GM12878 (cell line): ENCODE measurements at regions not wholly inside any gene's neighbourhood (a gene's known extent, or its start where the extent isn't known, plus 50 kb on each side); places are given as distances from the start of the nearest gene placed in this dataset.

ENCODE experiments used
- ATAC-seq: fragments of 200-7000 bp; cut with Tn5 transposase; 3 replicates; pipeline ENCODE4 v1.9.1; 2020; ENCODE audit warnings: mild to moderate bottlenecking, moderate library complexity
- BruUV-seq: library from RNA; stranded (reverse); fragments of 400-500 nt; replicated peaks from 2 replicates; lab custom pipeline; 2021; lab: Mats Ljungman, UMichigan
- CTCF ChIA-PET: fragments of 300-600 bp; sonication (Branson Sonifier 250); formaldehyde crosslinking; extraction: SDS; loops from one replicate; lab custom pipeline; 2021; ENCODE audit warnings: inconsistent platforms; lab: Yijun Ruan, JAX
- POLR2A ChIA-PET: fragments of 350-600 bp; formaldehyde crosslinking; extraction: SDS; loops from one replicate; lab custom pipeline; 2021; ENCODE audit warnings: inconsistent platforms; lab: Charles Lee
- RAD21 ChIA-PET: fragments of 300-600 bp; sonication (Branson Sonifier 250); formaldehyde crosslinking; loops from one replicate; lab custom pipeline; 2023; ENCODE audit warnings: antibody characterized with exemption; ENCODE audit not compliant: unreplicated experiment; lab: Charles Lee
- SMC1A ChIA-PET: fragments of 300-600 bp; sonication (Branson Sonifier 250); formaldehyde crosslinking; loops from one replicate; lab custom pipeline; 2023; ENCODE audit not compliant: unreplicated experiment, uncharacterized antibody; lab: Charles Lee
- DNase-seq: peaks from one replicate; pipeline ENCODE4 v3.0.0-alpha.2; 2011; ENCODE audit warnings: low read depth, low spot score
- FAIRE-seq: peaks from 3 replicates; lab custom pipeline; 2011; peaks lifted over from hg19 to GRCh38; lab: Jason Lieb, UNC
- H2AFZ ChIP-seq: 2 replicates; pipeline ENCODE4 v1.6.0; 2011; ENCODE audit warnings: low read depth, low read length, control low read depth; ENCODE audit not compliant: control insufficient read depth
- H3K27ac ChIP-seq: 2 replicates; pipeline ENCODE4 v1.5.1; 2011; ENCODE audit warnings: control low read depth; ENCODE audit not compliant: control insufficient read depth, insufficient read depth
- H3K27me3 ChIP-seq, 2 experiments: replicated peaks in 1 of 2; 2 replicates each; pipeline versions ENCODE4 v1.6.0 to v1.6.1; 2011; ENCODE audit warnings: low read length in 1 of 2; ENCODE audit not compliant: control insufficient read depth in 2 of 2, insufficient read depth in 2 of 2
- H3K36me3 ChIP-seq, 2 experiments: 2 replicates each; pipeline ENCODE4 v1.5.1; 2011; ENCODE audit warnings: low read length in 1 of 2; ENCODE audit not compliant: control insufficient read depth in 2 of 2, insufficient read depth in 2 of 2
- H3K4me1 ChIP-seq: 2 replicates; pipeline ENCODE4 v1.6.1; 2011; ENCODE audit warnings: mild to moderate bottlenecking, low read length, moderate library complexity, mixed read lengths; ENCODE audit not compliant: control insufficient read depth, insufficient read depth
- H3K4me2 ChIP-seq: 2 replicates; pipeline ENCODE4 v1.6.0; 2011; ENCODE audit warnings: control low read depth; ENCODE audit not compliant: control insufficient read depth, insufficient read depth
- H3K4me3 ChIP-seq: fragments of 200-600 bp; sonication (generic); 2 replicates; pipeline ENCODE4 v1.5.1; 2016
- H3K79me2 ChIP-seq: 2 replicates; pipeline ENCODE4 v1.6.0; 2011; ENCODE audit warnings: low read length; ENCODE audit not compliant: control insufficient read depth, insufficient read depth
- H3K9ac ChIP-seq: 2 replicates; pipeline ENCODE4 v1.8.0; 2011; ENCODE audit warnings: low read length, control low read depth, mixed read lengths; ENCODE audit not compliant: control insufficient read depth, insufficient read depth
- H3K9me3 ChIP-seq: replicated peaks from 3 replicates; pipeline ENCODE4 v1.5.1; 2011; ENCODE audit warnings: mild to moderate bottlenecking, low read length; ENCODE audit not compliant: control insufficient read depth, insufficient read depth
- H4K20me1 ChIP-seq: 2 replicates; pipeline ENCODE4 v1.6.0; 2011; ENCODE audit not compliant: control insufficient read depth, insufficient read depth
- EED ChIP-seq: sonication (generic); IDR thresholded peaks from 2 replicates; pipeline ENCODE4 v1.6.1; 2016; ENCODE audit warnings: antibody characterized with exemption, low read depth
- MYB ChIP-seq: fragments of 150-350 bp; IDR thresholded peaks from 2 replicates; pipeline ENCODE4 v1.6.1; 2014; ENCODE audit warnings: mild to moderate bottlenecking, low read depth, low read length, borderline replicate concordance
- NBN ChIP-seq: fragments of 450-650 bp; IDR thresholded peaks from 2 replicates; pipeline ENCODE4 v1.6.1; 2016
- PAX5 ChIP-seq: IDR thresholded peaks from 2 replicates; pipeline ENCODE4 v1.6.1; 2011; ENCODE audit warnings: low read depth, low read length, borderline replicate concordance
- PKNOX1 ChIP-seq: fragments of 450-650 bp; IDR thresholded peaks from 2 replicates; pipeline ENCODE4 v1.6.1; 2016; ENCODE audit warnings: mild to moderate bottlenecking
- POLR2AphosphoS2 ChIP-seq: IDR thresholded peaks from 2 replicates; pipeline ENCODE4 v1.6.1; 2011; ENCODE audit warnings: low read depth, mild to moderate bottlenecking, low read length, improper control_type of control experiment, moderate library complexity
- REST ChIP-seq: IDR thresholded peaks from 2 replicates; pipeline ENCODE4 v1.6.1; 2012; ENCODE audit warnings: mild to moderate bottlenecking, low read depth, low read length
- RFX5 ChIP-seq: IDR thresholded peaks from 2 replicates; pipeline ENCODE4 v1.6.1; 2011; ENCODE audit warnings: low read depth, low read length, improper control_type of control experiment
- SUZ12 ChIP-seq: fragments of 200-600 bp; sonication (generic); IDR thresholded peaks from one replicate; pipeline ENCODE4 v1.6.1; 2018; ENCODE audit warnings: antibody characterized with exemption, mild to moderate bottlenecking; ENCODE audit not compliant: unreplicated experiment
- TARDBP ChIP-seq: IDR thresholded peaks from 2 replicates; pipeline ENCODE4 v1.6.1; 2016; ENCODE audit warnings: borderline replicate concordance
- YBX1 ChIP-seq: fragments of 450-650 bp; IDR thresholded peaks from 2 replicates; pipeline ENCODE4 v1.6.1; 2016; ENCODE audit warnings: antibody characterized with exemption
- ZNF384 ChIP-seq: IDR thresholded peaks from 2 replicates; pipeline ENCODE4 v1.6.1; 2012; ENCODE audit warnings: low read depth, mild to moderate bottlenecking, low read length, improper control_type of control experiment, borderline replicate concordance
- ZNF592 ChIP-seq: fragments of 450-650 bp; IDR thresholded peaks from 2 replicates; pipeline ENCODE4 v1.6.1; 2017; ENCODE audit warnings: mild to moderate bottlenecking, moderate library complexity
- WGBS: methylation state at CpG from one replicate; pipeline ENCODE4 v1.1.6; 2016; ENCODE audit warnings: low lambda C conversion rate; ENCODE audit not compliant: insufficient replicate concordance, insufficient coverage; ENCODE audit errors: missing lambda C conversion rate; 5-methylcytosine and 5-hydroxymethylcytosine counted together
- in situ Hi-C: fragments of 300-500 bp; cut with MboI; formaldehyde crosslinking; loops from 9 replicates; pipeline ENCODE4 v1.14.3; 2018; ENCODE audit warnings: mixed read lengths
- intact Hi-C: fragments of 100-400 bp; cut with micrococcal nuclease; formaldehyde crosslinking; loops from one replicate; pipeline ENCODE4 v1.14.2; 2022; ENCODE audit not compliant: unreplicated experiment

GRCh38 chr18:8997634-8998033 lies 104.9 kb upstream of the NDUFV2 start:
- 34% methylated on average over 5 of the region's 5 CpGs for WGBS
- DNase-seq, result no peak
- ATAC-seq, result no peak
- Histone ChIP-seq H4K20me1 (no peaks in the 10 kb centered on the region), H3K79me2 (no peaks in the 10 kb centered on the region), H3K4me3 (no peak overlapping the region), H3K27ac (no peak overlapping the region), H3K9ac (no peak overlapping the region), H3K4me2 (no peak overlapping the region), H3K27me3 (no peaks in the 10 kb centered on the region; a peak in 1 of 4 replicates), H2AFZ (no peak overlapping the region), H3K36me3 (no peaks in the 10 kb centered on the region), H3K4me1 (no peaks in the 10 kb centered on the region), H3K9me3 (no peaks in the 10 kb centered on the region)
- TF ChIP-seq ZNF384 (no peak), RFX5 (no peak), TARDBP (no peak), POLR2AphosphoS2 (no peak), YBX1 (no peak), REST (no peak), EED (no peak), ZNF592 (no peak), SUZ12 (no peak), MYB (no peak), PAX5 (no peak), NBN (no peak), PKNOX1 (no peak)
- BruUV-seq, result no TSS peak
- FAIRE-seq, result no peak
- ChIA-PET CTCF (interaction anchor here (4.8 kb wide), 1 partner anchor 10 kb away, joined by 20 read pairs; no protein-coding TSS in a partner anchor), SMC1A (interaction anchor here (0.6 kb wide), 1 partner anchor 428 kb away, joined by 3 read pairs; no protein-coding TSS in a partner anchor), RAD21 (no interaction called here), POLR2A (no interaction called here)
- in situ Hi-C loops (loop anchor here (10.0 to 25.0 kb wide), 2 partner anchors 157 to 510 kb away; no protein-coding TSS in a partner anchor), intact Hi-C loops (no loop called here)
